GM18868 (cell line): ENCODE measurements at regions not wholly inside any gene's neighbourhood (a gene's known extent, or its start where the extent isn't known, plus 50 kb on each side); places are given as distances from the start of the nearest gene placed in this dataset.

Experiments used
- ATAC-seq: cut with Tn5 transposase; IDR thresholded peaks from one replicate; pipeline ENCODE4 v1.9.1; 2021; ENCODE audit warnings: mild to moderate bottlenecking, moderate library complexity; ENCODE audit not compliant: unreplicated experiment

DNA sequence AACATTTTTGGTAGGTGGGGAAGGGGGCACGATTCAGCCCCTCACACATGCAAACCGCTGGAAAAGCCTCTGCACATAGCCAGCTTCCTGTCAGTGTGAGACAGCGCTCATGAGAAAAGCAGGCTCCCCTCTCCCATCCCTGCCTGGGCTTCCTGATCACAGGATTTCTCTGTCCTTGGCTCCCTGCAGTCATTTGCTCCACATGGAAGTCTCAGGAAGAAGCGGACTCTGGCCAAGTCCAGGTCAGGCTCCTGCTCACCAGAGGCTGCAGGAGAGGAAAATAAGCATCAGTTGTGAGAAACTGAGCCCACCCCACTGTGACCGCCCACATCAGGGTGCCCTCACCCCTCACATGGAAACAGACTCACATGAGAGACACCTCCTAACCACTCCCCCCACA is 664.3 kb upstream of the TENM3 start:
- ATAC-seq = no peak

GRCh38 chr4:181579486-181579885 is 663.7 kb upstream of the TENM3 start:
- ATAC-seq = no peak

DNA sequence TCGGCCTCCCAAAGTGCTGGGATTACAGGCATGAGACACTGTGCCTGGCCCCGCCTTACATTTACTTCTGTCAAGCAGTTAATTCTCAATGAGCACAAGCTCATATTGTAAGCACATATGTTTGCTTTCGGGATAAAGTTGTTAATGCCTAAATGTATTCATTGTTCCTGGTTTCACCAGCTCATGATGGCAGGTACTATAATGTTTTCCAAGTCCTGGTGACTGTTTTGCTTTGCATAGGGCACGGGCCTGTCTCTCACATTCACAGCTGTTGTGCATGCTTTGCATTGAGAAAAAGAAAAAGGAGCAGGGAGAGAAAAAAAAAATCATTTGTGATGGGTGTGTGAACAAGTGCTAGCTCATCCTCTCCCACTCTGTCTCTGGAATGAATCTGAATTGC is 661.2 kb upstream of the TENM3 start:
- no peak for ATAC-seq

DNA sequence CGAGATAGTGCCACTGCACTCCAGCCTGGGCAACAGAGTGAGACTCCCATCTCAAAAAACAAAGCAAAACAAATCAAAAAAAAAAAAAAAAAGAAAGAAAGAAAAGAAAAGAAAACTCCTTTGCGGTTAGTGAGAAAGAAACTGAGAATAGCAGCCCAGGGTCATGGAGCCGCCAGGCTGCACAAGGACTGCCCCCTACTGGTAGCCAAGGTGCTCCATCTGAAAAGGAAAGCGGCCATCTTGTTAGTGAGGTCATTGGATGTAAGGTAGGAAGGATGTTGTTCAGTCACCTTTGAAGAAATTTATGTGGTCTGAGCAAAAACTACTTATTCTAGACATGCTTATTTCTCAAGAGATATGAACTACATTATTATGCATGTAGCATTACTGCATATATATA is 660.6 kb upstream of the TENM3 start:
- peak; percentile 49 for ATAC-seq

DNA sequence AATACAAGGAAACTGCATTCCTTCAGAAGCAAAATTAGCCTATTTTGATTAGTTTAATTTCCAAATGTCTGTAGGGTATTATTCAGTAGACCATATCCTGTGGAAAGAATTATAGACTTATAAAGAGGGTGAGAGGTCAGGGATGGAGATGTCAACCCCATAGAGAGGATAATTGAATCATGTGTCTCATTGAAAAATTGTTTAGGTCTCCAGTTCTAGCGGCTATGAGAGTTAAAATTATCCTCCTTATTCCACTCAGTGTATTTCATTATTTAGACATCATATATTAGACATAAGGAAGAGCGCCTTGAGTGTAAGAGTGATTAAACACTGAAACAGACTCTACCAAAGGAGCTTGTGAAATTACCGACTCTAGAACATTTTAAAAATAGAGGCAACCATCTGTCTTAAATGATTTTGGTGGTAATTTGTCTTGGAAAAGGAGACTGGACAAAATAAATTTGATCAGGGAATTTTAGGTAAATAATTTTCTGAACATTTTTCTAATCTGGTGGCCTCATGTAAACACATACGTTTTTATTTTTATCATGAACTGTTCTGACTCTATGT is 654.4 kb upstream of the TENM3 start:
- no peak for ATAC-seq

DNA sequence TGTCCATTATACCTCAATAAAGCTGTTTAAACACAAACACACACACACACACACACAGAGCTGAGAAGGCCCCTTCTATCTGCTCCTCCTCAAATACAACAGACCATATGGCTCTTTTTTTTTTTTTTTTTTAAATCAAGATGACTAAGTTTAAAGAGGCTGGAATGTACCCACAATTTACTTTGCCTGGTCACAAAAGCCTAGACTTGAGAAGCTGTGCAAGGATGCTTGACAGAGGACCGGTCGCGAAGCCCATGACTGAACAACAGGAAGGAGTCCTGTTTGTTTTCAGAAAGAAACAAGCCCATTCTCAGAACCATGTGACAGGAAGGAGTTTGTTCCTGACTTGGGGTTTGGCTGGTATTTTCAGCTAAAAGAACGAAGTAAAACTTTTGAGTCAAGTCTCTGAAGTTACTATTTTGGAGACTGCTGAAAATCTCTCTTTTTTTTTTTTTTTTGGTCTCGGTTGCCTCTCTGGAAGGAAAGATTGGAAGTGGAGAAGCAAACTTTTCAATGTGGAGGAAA is 650.9 kb upstream of the TENM3 start:
- no peak for ATAC-seq

DNA sequence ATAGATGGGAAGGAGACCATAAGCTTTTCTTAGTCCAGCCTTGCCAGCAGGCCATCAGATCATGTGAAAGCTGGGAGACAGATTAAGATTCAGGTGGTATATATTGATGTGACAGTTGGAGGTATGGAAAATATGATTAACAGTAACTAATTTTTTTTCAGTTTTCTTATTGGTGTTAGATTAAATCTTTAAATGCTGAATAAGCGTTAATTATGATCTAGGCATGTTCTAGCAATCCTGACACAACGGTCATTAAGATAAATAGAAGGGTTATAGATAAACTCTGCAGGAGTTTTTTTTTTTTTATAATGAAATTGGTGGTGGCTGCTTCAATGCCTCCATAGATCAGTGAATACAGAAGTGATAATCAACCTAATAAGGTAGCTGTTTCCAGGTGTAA is 649.5 kb upstream of the TENM3 start:
- ATAC-seq = no peak

DNA sequence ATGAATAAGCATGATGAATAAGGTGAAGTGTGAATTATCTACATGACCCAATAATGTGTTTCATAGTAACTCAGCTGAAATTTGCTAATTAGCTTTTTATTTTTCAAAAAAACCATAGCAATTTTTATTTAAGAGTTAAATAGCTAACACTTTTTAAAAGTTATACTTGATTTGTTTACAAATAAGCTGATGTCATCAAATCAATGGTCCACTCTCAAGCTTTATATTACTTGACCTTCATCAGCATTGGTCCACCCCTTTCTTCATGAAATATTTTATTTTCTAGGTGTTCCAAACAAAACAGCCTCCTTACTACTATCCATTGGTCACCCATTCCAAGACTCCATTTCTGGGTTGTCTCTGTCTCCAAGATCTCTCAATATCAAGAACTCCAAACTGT is 649.0 kb upstream of the TENM3 start:
- no peak for ATAC-seq

DNA sequence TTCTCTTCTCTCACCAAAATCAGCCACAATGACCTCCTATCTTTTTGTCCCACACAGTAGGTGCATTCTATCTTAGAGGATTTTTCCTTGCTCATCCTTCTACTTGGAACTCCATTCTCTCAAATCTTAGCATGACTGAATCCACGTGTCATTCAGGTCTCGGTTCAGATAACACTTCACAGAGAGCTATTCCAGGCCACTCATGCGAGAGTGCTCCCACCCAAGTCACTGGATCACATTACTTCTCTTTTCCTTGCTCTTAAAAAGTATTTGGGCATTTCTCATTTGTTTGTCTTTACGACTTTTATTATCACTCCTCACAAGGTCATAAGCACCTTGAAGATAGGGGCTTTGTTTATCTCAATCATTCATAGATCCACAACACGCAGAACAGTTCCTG is 647.5 kb upstream of the TENM3 start:
- no peak for ATAC-seq

DNA sequence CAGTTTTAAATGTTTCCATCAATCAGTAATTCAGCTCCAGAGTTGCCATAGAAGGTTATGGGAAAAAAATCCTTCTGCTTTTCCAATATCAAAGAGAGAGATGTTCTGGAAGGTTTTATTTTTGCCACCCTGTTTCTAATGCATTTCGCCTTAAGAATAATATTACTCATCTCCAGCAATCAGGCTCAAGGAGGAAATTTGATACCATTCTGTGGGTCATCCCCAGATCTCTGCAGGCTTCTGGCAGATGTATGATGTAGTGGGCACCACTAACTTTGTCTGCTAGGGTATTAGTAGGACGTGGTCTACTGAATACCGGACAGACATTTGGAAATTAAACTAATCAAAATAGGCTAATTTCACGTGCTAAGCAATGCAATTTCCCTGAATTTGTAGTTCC is 645.4 kb upstream of the TENM3 start:
- no peak for ATAC-seq

DNA sequence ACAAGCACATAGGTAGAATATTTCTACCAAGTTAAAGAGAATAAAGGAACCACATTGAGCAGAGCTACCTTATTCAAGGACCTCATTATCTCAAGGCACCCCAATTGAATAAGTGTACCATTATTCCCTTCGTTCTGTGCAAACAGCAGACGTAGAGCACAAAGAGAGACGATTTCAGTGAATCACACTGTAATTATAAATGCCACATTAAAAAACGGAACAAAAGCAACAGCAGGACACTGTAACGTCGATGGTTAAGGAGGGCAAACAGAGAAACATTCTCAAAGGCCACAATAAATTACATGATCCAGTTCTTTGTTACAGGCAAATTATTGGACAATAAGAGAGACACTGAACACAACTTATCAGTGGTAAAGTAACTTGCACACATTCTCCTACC is 644.1 kb upstream of the TENM3 start:
- no peak for ATAC-seq

DNA sequence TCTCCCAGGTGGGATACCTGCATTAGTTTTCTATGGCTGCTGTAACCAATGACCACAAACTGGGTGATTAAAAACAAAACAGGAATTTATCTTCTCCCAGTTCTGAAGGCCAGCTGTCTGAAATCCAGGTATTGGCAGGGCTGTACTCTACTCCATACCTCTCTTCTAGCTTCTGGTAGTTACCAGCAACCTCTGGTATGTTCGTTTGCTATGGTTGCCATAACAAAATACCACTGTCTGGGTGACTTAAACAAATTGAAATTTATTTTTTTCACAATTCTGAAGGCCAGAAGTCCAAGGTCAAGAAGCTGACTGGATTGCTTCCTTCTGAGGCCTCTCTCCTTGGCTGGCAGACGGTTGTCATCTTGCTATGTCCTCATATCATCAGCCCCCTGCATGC is 642.1 kb upstream of the TENM3 start:
- no peak for ATAC-seq

DNA sequence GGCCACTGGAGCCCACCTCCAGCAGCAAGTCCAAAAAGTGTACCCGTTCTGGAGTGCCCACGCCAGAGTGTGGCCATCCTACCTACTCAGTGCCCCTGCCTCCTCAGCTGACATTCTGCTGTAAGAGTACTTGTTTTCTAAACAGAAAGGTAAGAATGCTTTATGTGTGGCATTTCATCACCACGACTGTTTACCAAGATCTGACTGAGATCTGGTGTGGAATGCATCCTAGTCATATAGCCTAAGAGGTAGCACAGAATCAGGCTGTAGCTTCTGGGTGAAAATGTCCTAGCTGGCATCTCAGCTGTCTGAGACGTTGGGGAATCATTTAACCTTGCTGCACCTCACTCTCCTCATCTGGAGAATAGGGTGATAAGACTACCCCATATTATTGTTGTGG is 638.7 kb upstream of the TENM3 start:
- ATAC-seq = no peak

GRCh38 chr4:181606300-181606699 is 636.9 kb upstream of the TENM3 start:
- no peak for ATAC-seq

- no peak for ATAC-seq
These were observed 635.0 kb upstream of the TENM3 start for GRCh38 chr4:181608181-181608580.

GRCh38 chr4:181611033-181611711 is 632.0 kb upstream of the TENM3 start:
- ATAC-seq = no peak

GRCh38 chr4:181611946-181612600 is 631.1 kb upstream of the TENM3 start:
- no peak for ATAC-seq

GRCh38 chr4:181613200-181613599 is 630.0 kb upstream of the TENM3 start:
- no peak for ATAC-seq

- no peak for ATAC-seq
These were observed 625.1 kb upstream of the TENM3 start for GRCh38 chr4:181618038-181618618.

- no peak for ATAC-seq
These were observed 624.3 kb upstream of the TENM3 start for GRCh38 chr4:181618896-181619295.

GRCh38 chr4:181619651-181620050 is 623.6 kb upstream of the TENM3 start:
- peak; percentile 79 for ATAC-seq
